ENCODE measurements at regions not wholly inside any gene's neighbourhood (a gene's known extent, or its start where the extent isn't known, plus 50 kb on each side); places are given as distances from the start of the nearest gene placed in this dataset.

GRCh38 chr7:116142850-116143249 lies 67.5 kb upstream of the TES start:
- TF ChIP-seq POLR2A (IDR thresholded peaks at IDR 0.05) (no peak), CTCF (IDR thresholded peaks at IDR 0.05) (no peak)
